ENCODE measurements at regions not wholly inside any gene's neighbourhood (a gene's known extent, or its start where the extent isn't known, plus 50 kb on each side); places are given as distances from the start of the nearest gene placed in this dataset.

DNA sequence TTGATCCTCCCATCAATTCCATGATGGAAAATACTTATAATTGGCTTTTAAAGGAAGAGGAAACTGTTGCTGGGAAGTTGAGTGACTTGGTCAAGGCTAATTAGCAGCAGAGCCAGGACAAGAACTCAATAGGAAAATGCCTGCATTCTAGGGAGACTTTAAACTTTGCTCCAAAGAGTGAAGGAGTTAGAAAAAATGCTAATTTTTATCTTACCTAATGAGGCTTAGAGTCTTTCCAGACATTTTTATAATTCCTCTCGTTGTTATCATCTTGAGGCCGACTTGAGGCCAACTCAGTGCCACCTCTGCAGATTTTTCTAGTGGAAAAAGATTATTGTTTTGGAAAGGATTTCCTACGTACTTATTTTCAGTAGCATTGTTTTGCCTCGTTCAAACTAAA is 344.6 kb downstream of the ETNK1 start:
- TF ChIP-seq POLR2A (IDR thresholded peaks at IDR 0.05), result no peak
- TF ChIP-seq, protein P1, sequence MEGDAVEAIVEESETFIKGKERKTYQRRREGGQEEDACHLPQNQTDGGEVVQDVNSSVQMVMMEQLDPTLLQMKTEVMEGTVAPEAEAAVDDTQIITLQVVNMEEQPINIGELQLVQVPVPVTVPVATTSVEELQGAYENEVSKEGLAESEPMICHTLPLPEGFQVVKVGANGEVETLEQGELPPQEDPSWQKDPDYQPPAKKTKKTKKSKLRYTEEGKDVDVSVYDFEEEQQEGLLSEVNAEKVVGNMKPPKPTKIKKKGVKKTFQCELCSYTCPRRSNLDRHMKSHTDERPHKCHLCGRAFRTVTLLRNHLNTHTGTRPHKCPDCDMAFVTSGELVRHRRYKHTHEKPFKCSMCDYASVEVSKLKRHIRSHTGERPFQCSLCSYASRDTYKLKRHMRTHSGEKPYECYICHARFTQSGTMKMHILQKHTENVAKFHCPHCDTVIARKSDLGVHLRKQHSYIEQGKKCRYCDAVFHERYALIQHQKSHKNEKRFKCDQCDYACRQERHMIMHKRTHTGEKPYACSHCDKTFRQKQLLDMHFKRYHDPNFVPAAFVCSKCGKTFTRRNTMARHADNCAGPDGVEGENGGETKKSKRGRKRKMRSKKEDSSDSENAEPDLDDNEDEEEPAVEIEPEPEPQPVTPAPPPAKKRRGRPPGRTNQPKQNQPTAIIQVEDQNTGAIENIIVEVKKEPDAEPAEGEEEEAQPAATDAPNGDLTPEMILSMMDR (IDR thresholded peaks at IDR 0.05), result no peak

Measured in breast epithelium (tissue), 3 donors.